NT2/D1 (cell line): ENCODE measurements at regions not wholly inside any gene's neighbourhood (a gene's known extent, or its start where the extent isn't known, plus 50 kb on each side); places are given as distances from the start of the nearest gene placed in this dataset.

Experiments used
- YY1 ChIP-seq: IDR thresholded peaks from 2 replicates; pipeline ENCODE4 v1.6.1; 2011; ENCODE audit not compliant: insufficient read length, insufficient read depth
- ZNF274 ChIP-seq: IDR thresholded peaks from 2 replicates; pipeline ENCODE4 v1.6.1; 2011; ENCODE audit warnings: mild to moderate bottlenecking, low read depth, low read length

- TF ChIP-seq YY1 (no peak), ZNF274 (no peak)
These were observed 52.4 kb upstream of the SIX3 start for GRCh38 chr2:44889096-44889495.
